IMR-90 (cell line): ENCODE measurements at regions not wholly inside any gene's neighbourhood (a gene's known extent, or its start where the extent isn't known, plus 50 kb on each side); places are given as distances from the start of the nearest gene placed in this dataset.

ENCODE experiments used
- ATAC-seq: fragments of 200-7000 bp; cut with Tn5 transposase; 2 replicates; pipeline ENCODE4 v1.9.1; 2020; ENCODE audit warnings: low read depth, mild to moderate bottlenecking, moderate library complexity
- BruUV-seq: library from RNA; stranded (reverse); fragments of 400-500 nt; replicated peaks from 2 replicates; lab custom pipeline; 2021; lab: Mats Ljungman, UMichigan
- CTCF ChIA-PET: fragments of 300-600 bp; formaldehyde crosslinking; extraction: SDS; loops from one replicate; lab custom pipeline; 2021; ENCODE audit warnings: antibody characterized with exemption; lab: Yijun Ruan, JAX
- POLR2A ChIA-PET: fragments of 300-600 bp; sonication (Branson Sonifier 250); formaldehyde crosslinking; loops from one replicate; lab custom pipeline; 2022; ENCODE audit warnings: antibody characterized with exemption; ENCODE audit not compliant: unreplicated experiment; lab: Charles Lee
- DNase-seq: peaks from one replicate; pipeline ENCODE4 v3.0.0; 2013
- H2AFZ ChIP-seq: replicated peaks from 2 replicates; pipeline ENCODE3; 2013; ENCODE audit warnings: low read length, mild to moderate bottlenecking; ENCODE audit not compliant: poor library complexity
- H2AK5ac ChIP-seq: 2 replicates; pipeline ENCODE4 v1.6.1; 2013; ENCODE audit warnings: low read depth, low read length, inconsistent platforms
- H2AK9ac ChIP-seq: replicated peaks from 2 replicates; pipeline ENCODE3; 2013; ENCODE audit warnings: mild to moderate bottlenecking, low read depth, low read length, moderate library complexity; ENCODE audit not compliant: poor library complexity
- H2BK120ac ChIP-seq: 2 replicates; pipeline ENCODE4 v1.6.1; 2013; ENCODE audit warnings: low read depth, low read length, inconsistent platforms
- H2BK15ac ChIP-seq: 3 replicates; pipeline ENCODE4 v1.6.1; 2013; ENCODE audit warnings: low read depth, low read length, inconsistent platforms
- H2BK20ac ChIP-seq: 2 replicates; pipeline ENCODE4 v1.6.1; 2013; ENCODE audit warnings: low read depth, mild to moderate bottlenecking, inconsistent platforms, low read length, moderate library complexity
- H2BK5ac ChIP-seq: 2 replicates; pipeline ENCODE4 v1.6.1; 2013; ENCODE audit warnings: mild to moderate bottlenecking, low read depth, low read length, inconsistent platforms; ENCODE audit not compliant: poor library complexity, severe bottlenecking
- H3K14ac ChIP-seq: replicated peaks from 2 replicates; pipeline ENCODE4 v1.6.1; 2013; ENCODE audit warnings: low read depth, low read length, inconsistent platforms
- H3K18ac ChIP-seq: 2 replicates; pipeline ENCODE4 v1.6.1; 2013; ENCODE audit warnings: low read depth, low read length, control low read depth
- H3K23ac ChIP-seq: 2 replicates; pipeline ENCODE4 v1.6.1; 2013; ENCODE audit warnings: low read depth, low read length, inconsistent platforms
- H3K27ac ChIP-seq: 2 replicates; pipeline ENCODE4 v1.5.1; 2013; ENCODE audit warnings: mild to moderate bottlenecking, control low read depth, low read length; ENCODE audit not compliant: insufficient read depth
- H3K27me3 ChIP-seq: 2 replicates; pipeline ENCODE4 v1.6.1; 2013; ENCODE audit warnings: low read length; ENCODE audit not compliant: control insufficient read depth, insufficient read depth
- H3K36me3 ChIP-seq: 2 replicates; pipeline ENCODE4 v1.6.1; 2013; ENCODE audit warnings: low read length, mixed read lengths; ENCODE audit not compliant: control insufficient read depth, insufficient read depth
- H3K4ac ChIP-seq: 2 replicates; pipeline ENCODE4 v1.6.1; 2013; ENCODE audit warnings: low read depth, low read length, inconsistent platforms
- H3K4me1 ChIP-seq: 2 replicates; pipeline ENCODE4 v1.6.1; 2013; ENCODE audit warnings: low read length, mixed read lengths; ENCODE audit not compliant: control insufficient read depth, insufficient read depth
- H3K4me2 ChIP-seq: 2 replicates; pipeline ENCODE4 v1.6.1; 2013; ENCODE audit warnings: low read depth, mild to moderate bottlenecking, control low read depth, low read length, moderate library complexity
- H3K4me3 ChIP-seq: 2 replicates; pipeline ENCODE4 v1.5.1; 2013; ENCODE audit warnings: low read depth, mild to moderate bottlenecking, control low read depth, low read length, moderate library complexity; ENCODE audit not compliant: insufficient read depth
- H3K56ac ChIP-seq: 2 replicates; pipeline ENCODE4 v1.6.1; 2013; ENCODE audit warnings: low read length, inconsistent platforms; ENCODE audit not compliant: insufficient read depth; ENCODE audit errors: extremely low read depth
- H3K79me1 ChIP-seq, 2 experiments: 2 replicates each; pipeline ENCODE4 v1.6.1; 2013; ENCODE audit warnings: low read length in 2 of 2, inconsistent platforms in 1 of 2, low read depth in 1 of 2
- H3K9ac ChIP-seq: 2 replicates; pipeline ENCODE4 v1.6.1; 2013; ENCODE audit warnings: low read depth, low read length, control low read depth
- H3K9me1 ChIP-seq: 2 replicates; pipeline ENCODE4 v1.6.1; 2013; ENCODE audit warnings: low read length, inconsistent platforms; ENCODE audit not compliant: insufficient read depth
- H3K9me3 ChIP-seq: 2 replicates; pipeline ENCODE4 v1.6.1; 2013; ENCODE audit warnings: low read length; ENCODE audit not compliant: control insufficient read depth, insufficient read depth
- H4K20me1 ChIP-seq: 2 replicates; pipeline ENCODE4 v1.6.1; 2013; ENCODE audit warnings: low read length, inconsistent platforms; ENCODE audit not compliant: insufficient read depth
- H4K5ac ChIP-seq: 2 replicates; pipeline ENCODE4 v1.6.1; 2013; ENCODE audit warnings: mild to moderate bottlenecking, low read depth, low read length, control low read depth
- H4K8ac ChIP-seq, 2 experiments: 2 replicates each; pipeline ENCODE4 v1.6.1; 2013; ENCODE audit warnings: low read depth in 2 of 2, low read length in 2 of 2, control low read depth in 1 of 2, inconsistent platforms in 1 of 2
- H4K91ac ChIP-seq: 2 replicates; pipeline ENCODE4 v1.6.1; 2013; ENCODE audit warnings: low read depth, low read length, inconsistent platforms; ENCODE audit not compliant: insufficient read depth
- BHLHE40 ChIP-seq: fragments of 150-350 bp; IDR thresholded peaks from 2 replicates; pipeline ENCODE4 v1.6.1; 2016; ENCODE audit warnings: mild to moderate bottlenecking, low read depth, low read length
- CEBPB ChIP-seq: IDR thresholded peaks from 2 replicates; pipeline ENCODE4 v1.6.1; 2012; ENCODE audit warnings: low read depth, low read length, improper control_type of control experiment
- CHD1 ChIP-seq: IDR thresholded peaks from 2 replicates; pipeline ENCODE4 v1.6.1; 2012; ENCODE audit warnings: low read depth, low read length, improper control_type of control experiment
- FOS ChIP-seq: fragments of 150-350 bp; IDR thresholded peaks from 2 replicates; pipeline ENCODE4 v1.6.1; 2016; ENCODE audit warnings: low read depth, low read length
- MAFK ChIP-seq: IDR thresholded peaks from 2 replicates; pipeline ENCODE4 v1.6.1; 2012; ENCODE audit warnings: low read depth, low read length, improper control_type of control experiment
- MAZ ChIP-seq: IDR thresholded peaks from 2 replicates; pipeline ENCODE4 v1.6.1; 2012; ENCODE audit warnings: low read depth, mild to moderate bottlenecking, low read length, improper control_type of control experiment, moderate library complexity, borderline replicate concordance
- MXI1 ChIP-seq: IDR thresholded peaks from 2 replicates; pipeline ENCODE4 v1.6.1; 2012; ENCODE audit warnings: low read depth, mild to moderate bottlenecking, low read length, moderate library complexity, borderline replicate concordance
- NFE2L2 ChIP-seq: fragments of 150-350 bp; IDR thresholded peaks from 2 replicates; pipeline ENCODE4 v1.6.1; 2016; ENCODE audit warnings: low read depth, mild to moderate bottlenecking, low read length
- POLR2A ChIP-seq: IDR thresholded peaks from 2 replicates; pipeline ENCODE4 v1.6.1; 2012; ENCODE audit warnings: mild to moderate bottlenecking, low read depth, low read length
- RAD21 ChIP-seq: IDR thresholded peaks from 2 replicates; pipeline ENCODE4 v1.6.1; 2012; ENCODE audit warnings: low read length, improper control_type of control experiment
- RCOR1 ChIP-seq: IDR thresholded peaks from 2 replicates; pipeline ENCODE4 v1.6.1; 2012; ENCODE audit warnings: mild to moderate bottlenecking, low read length, improper control_type of control experiment; ENCODE audit not compliant: insufficient replicate concordance
- RFX5 ChIP-seq: IDR thresholded peaks from 2 replicates; pipeline ENCODE4 v1.8.0; 2012; ENCODE audit warnings: low read depth, mild to moderate bottlenecking, low read length, moderate library complexity
- SMC3 ChIP-seq: fragments of 150-350 bp; IDR thresholded peaks from 2 replicates; pipeline ENCODE4 v1.6.1; 2016; ENCODE audit warnings: low read depth, mild to moderate bottlenecking, antibody characterized with exemption, low read length, moderate library complexity
- USF2 ChIP-seq: fragments of 150-350 bp; IDR thresholded peaks from 2 replicates; pipeline ENCODE4 v1.6.1; 2017; ENCODE audit warnings: mild to moderate bottlenecking, antibody characterized with exemption, low read length, low read depth
- WGBS, 2 experiments: methylation state at CpG; one replicate each; pipeline versions ENCODE4 v1.1.5 to v1.1.7; 2013; ENCODE audit warnings: missing lambda C conversion rate in 2 of 2; ENCODE audit not compliant: insufficient read length in 1 of 2; ENCODE audit errors: extremely low coverage in 2 of 2; 5-methylcytosine and 5-hydroxymethylcytosine counted together
- dilution Hi-C: fragments of 300-500 bp; cut with HindIII; formaldehyde crosslinking; loops from one replicate; pipeline ENCODE4 v1.14.3; 2018; ENCODE audit warnings: low sequenced_read_pairs; ENCODE audit not compliant: unreplicated experiment
- in situ Hi-C: fragments of 300-500 bp; cut with MboI; formaldehyde crosslinking; loops from 3 replicates; pipeline ENCODE4 v1.14.3; 2019; ENCODE audit warnings: low sequenced_read_pairs, inconsistent platforms, mixed read lengths
- intact Hi-C: fragments of 100-400 bp; cut with micrococcal nuclease; formaldehyde crosslinking; loops from 2 replicates; pipeline ENCODE4 v1.10.0; 2022
- TF ChIP-seq, protein P1 (sequence below): fragments of 150-350 bp; IDR thresholded peaks from 2 replicates; pipeline ENCODE4 v1.6.1; 2016; ENCODE audit warnings: low read depth, mild to moderate bottlenecking, low read length, moderate library complexity, borderline replicate concordance
- TF ChIP-seq, protein P2 (sequence below): conservative IDR thresholded peaks from 2 replicates; pipeline ENCODE4 v1.5.1; 2012; ENCODE audit warnings: mild to moderate bottlenecking, low read depth, low read length, improper control_type of control experiment

DNA sequence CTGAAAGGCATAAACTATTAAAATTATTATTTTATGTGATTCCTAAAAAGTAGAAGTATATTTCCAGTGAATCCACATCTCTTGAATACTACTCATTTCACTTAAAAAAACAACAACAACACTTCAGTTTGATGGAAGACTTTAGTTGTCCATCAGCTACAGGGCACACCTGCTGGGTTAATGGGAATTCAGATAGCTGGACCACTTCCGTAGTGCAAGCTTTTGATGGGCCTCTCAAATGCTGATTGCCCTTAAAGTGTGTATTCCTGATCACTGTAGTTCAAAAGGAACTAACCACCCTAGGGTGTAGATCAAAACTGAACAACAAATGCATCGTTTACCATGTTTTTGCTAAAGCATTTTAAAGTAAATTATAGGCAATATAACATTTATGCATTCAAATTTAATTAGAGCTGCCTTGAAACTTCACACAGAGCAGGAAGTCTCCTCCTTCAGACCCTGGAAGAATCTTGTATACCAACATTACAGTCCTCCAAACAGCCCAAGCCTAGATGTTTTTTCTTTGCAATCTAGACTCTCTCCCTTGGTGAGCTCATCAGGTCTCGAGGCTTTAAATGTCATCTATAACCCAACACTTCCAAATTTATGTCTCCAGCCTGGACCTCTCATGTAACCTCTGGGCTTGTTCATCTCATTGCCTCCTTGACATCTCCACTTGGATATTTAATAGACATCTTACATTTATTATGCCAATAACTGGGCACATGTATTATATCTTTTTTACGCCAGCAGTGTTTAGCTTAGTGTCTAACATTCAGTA lies 510.1 kb upstream of the SLC39A10 start:
- TF ChIP-seq NFE2L2: no peak
- TF ChIP-seq SMC3: no peak
- no peak for TF ChIP-seq RFX5
- no peak for TF ChIP-seq USF2
- no peak for TF ChIP-seq POLR2A
- no peak for TF ChIP-seq MXI1
- no peak for TF ChIP-seq MAFK
- TF ChIP-seq MAZ: no peak
- no peak for TF ChIP-seq FOS
- no peak for TF ChIP-seq CHD1
- no peak for TF ChIP-seq CEBPB
- TF ChIP-seq, protein P1, sequence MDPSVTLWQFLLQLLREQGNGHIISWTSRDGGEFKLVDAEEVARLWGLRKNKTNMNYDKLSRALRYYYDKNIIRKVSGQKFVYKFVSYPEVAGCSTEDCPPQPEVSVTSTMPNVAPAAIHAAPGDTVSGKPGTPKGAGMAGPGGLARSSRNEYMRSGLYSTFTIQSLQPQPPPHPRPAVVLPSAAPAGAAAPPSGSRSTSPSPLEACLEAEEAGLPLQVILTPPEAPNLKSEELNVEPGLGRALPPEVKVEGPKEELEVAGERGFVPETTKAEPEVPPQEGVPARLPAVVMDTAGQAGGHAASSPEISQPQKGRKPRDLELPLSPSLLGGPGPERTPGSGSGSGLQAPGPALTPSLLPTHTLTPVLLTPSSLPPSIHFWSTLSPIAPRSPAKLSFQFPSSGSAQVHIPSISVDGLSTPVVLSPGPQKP: no peak
- TF ChIP-seq, protein P2, sequence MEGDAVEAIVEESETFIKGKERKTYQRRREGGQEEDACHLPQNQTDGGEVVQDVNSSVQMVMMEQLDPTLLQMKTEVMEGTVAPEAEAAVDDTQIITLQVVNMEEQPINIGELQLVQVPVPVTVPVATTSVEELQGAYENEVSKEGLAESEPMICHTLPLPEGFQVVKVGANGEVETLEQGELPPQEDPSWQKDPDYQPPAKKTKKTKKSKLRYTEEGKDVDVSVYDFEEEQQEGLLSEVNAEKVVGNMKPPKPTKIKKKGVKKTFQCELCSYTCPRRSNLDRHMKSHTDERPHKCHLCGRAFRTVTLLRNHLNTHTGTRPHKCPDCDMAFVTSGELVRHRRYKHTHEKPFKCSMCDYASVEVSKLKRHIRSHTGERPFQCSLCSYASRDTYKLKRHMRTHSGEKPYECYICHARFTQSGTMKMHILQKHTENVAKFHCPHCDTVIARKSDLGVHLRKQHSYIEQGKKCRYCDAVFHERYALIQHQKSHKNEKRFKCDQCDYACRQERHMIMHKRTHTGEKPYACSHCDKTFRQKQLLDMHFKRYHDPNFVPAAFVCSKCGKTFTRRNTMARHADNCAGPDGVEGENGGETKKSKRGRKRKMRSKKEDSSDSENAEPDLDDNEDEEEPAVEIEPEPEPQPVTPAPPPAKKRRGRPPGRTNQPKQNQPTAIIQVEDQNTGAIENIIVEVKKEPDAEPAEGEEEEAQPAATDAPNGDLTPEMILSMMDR: no peak
- TF ChIP-seq RAD21: no peak
- no peak for TF ChIP-seq BHLHE40
- TF ChIP-seq RCOR1: no peak
- ATAC-seq (no peak), DNase-seq (no peak)
- H3K4ac ChIP-seq: no peak overlapping the region
- no peaks in the 10 kb centered on the region for H3K9me1 ChIP-seq
- H4K5ac ChIP-seq: no peak overlapping the region
- no peak overlapping the region for H4K91ac ChIP-seq
- H2BK5ac ChIP-seq: no peak overlapping the region
- H3K4me2 ChIP-seq: no peak overlapping the region
- no peaks in the 10 kb centered on the region for H3K9me3 ChIP-seq
- H2AFZ ChIP-seq: no peak overlapping the region
- no peak overlapping the region for H3K4me3 ChIP-seq
- no peak overlapping the region for H2BK120ac ChIP-seq
- no peaks in the 10 kb centered on the region for H3K36me3 ChIP-seq
- H3K4me1 ChIP-seq: no peaks in the 10 kb centered on the region
- CTCF ChIA-PET: interaction anchor here (1.4 kb wide), 1 partner anchor 16 kb away, joined by 3 read pairs; no protein-coding TSS in a partner anchor
- no peaks in the 10 kb centered on the region for H3K79me1 ChIP-seq
- no peak overlapping the region for H2BK15ac ChIP-seq
- no TSS peak for BruUV-seq
- H3K14ac ChIP-seq: no peak overlapping the region
- no peaks in the 10 kb centered on the region for H4K20me1 ChIP-seq
- no peak overlapping the region for H2AK9ac ChIP-seq
- H3K9ac ChIP-seq: no peak overlapping the region
- no peak overlapping the region for H3K23ac ChIP-seq
- no peak overlapping the region for H3K18ac ChIP-seq
- POLR2A ChIA-PET: no interaction called here
- intact Hi-C loops (no loop called here), dilution Hi-C loops (no loop called here), in situ Hi-C loops (no loop called here)
- H4K8ac ChIP-seq: no peak overlapping the region
- H2BK20ac ChIP-seq: no peak overlapping the region
- H3K27ac ChIP-seq: no peak overlapping the region
- no peak overlapping the region for H2AK5ac ChIP-seq
- no peak overlapping the region for H3K56ac ChIP-seq
- no peaks in the 10 kb centered on the region for H3K27me3 ChIP-seq
- 0% methylated on average over 1 of the region's 4 CpGs; no CpG with 5 or more reads in 1 of the 2 experiments for WGBS, 2 experiments
